GM12865 (cell line): ENCODE measurements at regions not wholly inside any gene's neighbourhood (a gene's known extent, or its start where the extent isn't known, plus 50 kb on each side); places are given as distances from the start of the nearest gene placed in this dataset.

Experiments
- DNase-seq: peaks from one replicate; pipeline ENCODE4 v3.0.0; 2010; ENCODE audit warnings: low read depth
- H3K4me3 ChIP-seq: 2 replicates; pipeline ENCODE4 v1.5.1; 2011; ENCODE audit warnings: mild to moderate bottlenecking, low read depth, low read length, control low read depth
- TF ChIP-seq, protein P1 (sequence below): IDR thresholded peaks from 2 replicates; pipeline ENCODE4 v1.5.1; 2011; ENCODE audit warnings: low read length, control low read depth, low read depth, inconsistent platforms; ENCODE audit not compliant: insufficient read depth; ENCODE audit errors: missing control alignments

DNA sequence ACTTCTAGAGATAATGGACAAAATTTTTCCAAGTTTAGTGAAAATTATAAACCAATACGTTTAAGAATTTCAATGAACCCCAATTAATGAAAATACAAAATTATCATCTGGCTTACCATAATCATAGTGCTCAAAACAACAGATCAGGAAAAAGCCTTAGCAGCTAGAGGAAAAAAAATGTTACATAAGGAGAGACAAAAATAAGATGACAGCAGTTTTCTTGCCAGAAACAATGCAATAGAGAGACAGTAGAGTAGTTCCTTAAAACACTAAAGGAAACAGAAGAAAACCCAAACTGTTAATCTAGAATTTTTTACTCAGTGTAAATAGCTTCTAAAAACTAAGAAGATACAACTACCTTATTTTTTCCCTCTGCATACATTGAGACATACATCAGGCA lies 341.7 kb upstream of the CHORDC1 start:
- H3K4me3 ChIP-seq = no peak overlapping the region
- TF ChIP-seq, protein P1, sequence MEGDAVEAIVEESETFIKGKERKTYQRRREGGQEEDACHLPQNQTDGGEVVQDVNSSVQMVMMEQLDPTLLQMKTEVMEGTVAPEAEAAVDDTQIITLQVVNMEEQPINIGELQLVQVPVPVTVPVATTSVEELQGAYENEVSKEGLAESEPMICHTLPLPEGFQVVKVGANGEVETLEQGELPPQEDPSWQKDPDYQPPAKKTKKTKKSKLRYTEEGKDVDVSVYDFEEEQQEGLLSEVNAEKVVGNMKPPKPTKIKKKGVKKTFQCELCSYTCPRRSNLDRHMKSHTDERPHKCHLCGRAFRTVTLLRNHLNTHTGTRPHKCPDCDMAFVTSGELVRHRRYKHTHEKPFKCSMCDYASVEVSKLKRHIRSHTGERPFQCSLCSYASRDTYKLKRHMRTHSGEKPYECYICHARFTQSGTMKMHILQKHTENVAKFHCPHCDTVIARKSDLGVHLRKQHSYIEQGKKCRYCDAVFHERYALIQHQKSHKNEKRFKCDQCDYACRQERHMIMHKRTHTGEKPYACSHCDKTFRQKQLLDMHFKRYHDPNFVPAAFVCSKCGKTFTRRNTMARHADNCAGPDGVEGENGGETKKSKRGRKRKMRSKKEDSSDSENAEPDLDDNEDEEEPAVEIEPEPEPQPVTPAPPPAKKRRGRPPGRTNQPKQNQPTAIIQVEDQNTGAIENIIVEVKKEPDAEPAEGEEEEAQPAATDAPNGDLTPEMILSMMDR = no peak
- DNase-seq = no peak

- TF ChIP-seq, protein P1 = no peak
- H3K4me3 ChIP-seq = no peak overlapping the region
- no peak for DNase-seq
These were observed 335.5 kb upstream of the CHORDC1 start for GRCh38 chr11:90558328-90558865.

GRCh38 chr11:90556606-90557005 lies 333.8 kb upstream of the CHORDC1 start:
- no peak overlapping the region for H3K4me3 ChIP-seq
- no peak for DNase-seq
- TF ChIP-seq, protein P1 = no peak

- no peak overlapping the region for H3K4me3 ChIP-seq
- DNase-seq = no peak
- TF ChIP-seq, protein P1 = no peak
These were observed 333.2 kb upstream of the CHORDC1 start for GRCh38 chr11:90556026-90556425.

DNA sequence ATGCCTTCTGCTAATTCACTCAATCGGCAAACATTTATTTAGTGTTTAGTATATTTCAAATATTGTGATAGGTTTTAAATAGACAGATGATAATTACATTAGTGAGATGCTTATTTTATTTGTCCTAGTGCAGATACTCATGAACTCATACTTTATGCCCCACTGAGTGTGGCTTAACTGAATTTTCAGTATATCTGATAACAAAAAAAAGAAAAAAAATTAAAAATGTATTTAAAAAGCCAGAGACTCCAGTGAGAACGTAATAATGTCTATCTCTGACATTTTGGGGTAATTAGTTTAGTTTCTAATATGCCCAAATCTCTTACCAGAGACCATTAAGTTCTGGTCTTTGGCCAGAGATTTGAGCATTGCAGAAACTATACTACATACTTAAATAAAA lies 332.6 kb upstream of the CHORDC1 start:
- TF ChIP-seq, protein P1 = no peak
- H3K4me3 ChIP-seq = no peak overlapping the region
- no peak for DNase-seq

GRCh38 chr11:90542092-90542491 lies 319.2 kb upstream of the CHORDC1 start:
- no peak overlapping the region for H3K4me3 ChIP-seq
- TF ChIP-seq, protein P1 = no peak
- DNase-seq = no peak

GRCh38 chr11:90536301-90536700 lies 313.5 kb upstream of the CHORDC1 start:
- no peak for DNase-seq
- TF ChIP-seq, protein P1 = no peak
- no peak overlapping the region for H3K4me3 ChIP-seq
